ENCODE measurements at regions not wholly inside any gene's neighbourhood (a gene's known extent, or its start where the extent isn't known, plus 50 kb on each side); places are given as distances from the start of the nearest gene placed in this dataset.

DNA sequence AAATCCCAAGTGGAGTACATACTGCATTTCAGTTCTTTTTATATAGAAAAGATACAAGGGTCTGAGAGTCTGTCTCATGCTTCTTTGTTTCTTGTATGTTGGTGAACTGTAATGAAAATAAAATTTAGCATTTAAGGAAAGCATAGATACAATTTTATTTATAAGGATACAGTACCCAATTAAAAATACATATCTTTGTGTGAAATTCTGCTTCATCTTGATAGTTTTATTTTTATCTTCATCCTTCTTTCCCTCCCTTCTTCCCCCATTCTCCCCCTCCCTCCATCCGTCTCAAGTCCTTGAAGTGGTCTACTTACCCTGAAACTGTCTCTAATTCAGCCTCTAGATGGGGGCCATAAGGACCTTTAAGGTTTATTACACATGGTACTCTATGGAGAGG lies 359.8 kb downstream of the CDH7 start:
- TF ChIP-seq POLR2A (IDR thresholded peaks at IDR 0.05) (no peak), CTCF (IDR thresholded peaks at IDR 0.05) (no peak), POLR2AphosphoS5 (IDR thresholded peaks at IDR 0.05) (no peak)
